GM21423 (cell line): ENCODE measurements at regions not wholly inside any gene's neighbourhood (a gene's known extent, or its start where the extent isn't known, plus 50 kb on each side); places are given as distances from the start of the nearest gene placed in this dataset.
"Not testable (repeated sequence)": the region's sequence is repeated elsewhere in the genome, so short reads cannot be mapped to it uniquely, and the experiment has no call there.

ENCODE experiments used
- ATAC-seq: cut with Tn5 transposase; IDR thresholded peaks from one replicate; pipeline ENCODE4 v1.9.1; 2021; ENCODE audit warnings: mild to moderate bottlenecking, moderate library complexity; ENCODE audit not compliant: unreplicated experiment

- ATAC-seq = no peak
Measured at GRCh38 chr10:84844461-84844860, 516.1 kb downstream of the CCSER2 start.

DNA sequence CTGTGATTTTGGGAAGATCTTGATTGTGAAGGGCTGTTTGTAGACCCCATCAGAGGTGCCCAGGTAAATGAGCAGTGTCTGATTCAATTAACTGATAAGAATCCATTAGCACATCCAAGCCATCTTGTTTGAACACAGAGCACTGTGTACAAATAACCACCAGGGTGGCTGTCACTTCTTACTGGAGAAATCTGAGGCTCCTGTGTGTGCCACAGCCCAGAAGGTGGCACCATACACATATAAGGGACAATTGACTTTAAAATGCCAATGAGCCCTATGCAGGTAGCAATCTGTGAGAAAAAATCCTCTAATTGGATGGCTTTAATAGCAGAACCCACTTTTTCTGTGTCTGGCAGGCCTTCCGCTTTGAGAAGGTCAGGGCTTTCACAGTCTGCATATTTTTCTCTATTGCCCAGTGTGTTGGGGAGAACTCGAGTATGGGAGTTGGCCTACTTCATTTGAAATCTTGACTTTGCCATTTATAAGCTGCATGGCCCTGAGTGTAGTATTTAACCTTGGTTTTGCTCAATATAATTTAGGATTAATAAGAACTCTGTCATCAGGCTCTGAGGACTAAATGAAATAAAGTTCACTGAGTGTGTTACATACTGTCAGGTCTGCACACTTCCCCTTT is 517.4 kb downstream of the CCSER2 start:
- no peak for ATAC-seq

DNA sequence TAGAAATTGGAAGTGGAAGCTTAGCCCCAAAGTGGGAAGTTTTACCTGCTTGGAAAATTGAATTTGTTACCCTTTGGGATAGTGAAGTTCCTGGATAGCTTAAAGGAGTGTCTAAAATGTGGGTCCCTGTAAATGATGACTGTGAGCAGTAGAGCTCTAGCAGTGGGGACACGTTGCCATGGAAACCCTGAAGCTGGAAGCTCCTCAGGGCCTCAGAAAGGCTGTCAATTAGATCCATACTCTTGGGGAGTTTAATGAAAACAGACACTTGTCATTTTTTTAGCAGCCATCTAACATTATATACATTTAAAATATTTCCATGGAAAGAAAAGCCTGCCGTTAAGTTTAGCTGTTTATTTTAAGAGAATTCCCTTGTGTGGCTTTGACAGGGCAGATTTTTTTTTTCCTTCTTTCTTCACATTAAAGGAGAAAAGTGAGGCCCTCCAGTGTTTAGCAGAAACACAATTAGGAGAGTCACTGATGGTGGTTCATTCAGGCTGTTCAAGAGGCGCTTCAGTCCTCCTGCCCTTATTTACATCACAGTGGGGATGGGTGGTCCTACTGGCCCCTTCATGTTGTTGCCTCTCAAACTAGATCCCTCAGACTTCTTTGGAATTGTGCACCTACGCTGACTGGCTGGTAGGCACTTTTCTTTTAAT is 518.4 kb downstream of the CCSER2 start:
- no peak for ATAC-seq

GRCh38 chr10:84848967-84849366 is 520.6 kb downstream of the CCSER2 start:
- no peak for ATAC-seq

GRCh38 chr10:84850826-84851225 is 522.4 kb downstream of the CCSER2 start:
- no peak for ATAC-seq

DNA sequence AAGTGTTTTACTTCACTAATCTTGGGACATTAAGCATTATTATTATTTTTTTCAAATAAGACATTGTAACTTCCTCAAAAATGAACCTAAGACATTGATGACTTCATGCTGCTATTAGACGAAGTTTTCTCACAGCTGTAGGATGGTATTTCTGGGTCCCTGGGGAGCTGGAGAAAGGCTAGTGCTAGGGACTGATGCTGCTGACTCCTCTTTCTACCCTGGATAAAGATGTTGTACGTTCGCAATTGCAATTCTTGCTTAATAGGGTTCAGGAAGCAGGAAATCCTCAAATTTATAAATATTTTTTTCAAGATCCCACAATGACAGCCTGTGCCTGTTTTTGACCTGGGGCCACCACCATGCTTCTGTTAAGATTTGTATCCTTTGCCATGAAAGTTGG is 526.0 kb downstream of the CCSER2 start:
- ATAC-seq = no peak

GRCh38 chr10:84860855-84861254 is 532.5 kb downstream of the CCSER2 start:
- no peak for ATAC-seq

- no peak for ATAC-seq
Measured at GRCh38 chr10:84862551-84862950, 534.2 kb downstream of the CCSER2 start.

- no peak for ATAC-seq
Measured at GRCh38 chr10:84863675-84864074, 535.3 kb downstream of the CCSER2 start.

GRCh38 chr10:84876116-84876999 is 548.0 kb downstream of the CCSER2 start:
- ATAC-seq = no peak

- no peak for ATAC-seq
Measured at GRCh38 chr10:84879991-84880390, 551.6 kb downstream of the CCSER2 start.

DNA sequence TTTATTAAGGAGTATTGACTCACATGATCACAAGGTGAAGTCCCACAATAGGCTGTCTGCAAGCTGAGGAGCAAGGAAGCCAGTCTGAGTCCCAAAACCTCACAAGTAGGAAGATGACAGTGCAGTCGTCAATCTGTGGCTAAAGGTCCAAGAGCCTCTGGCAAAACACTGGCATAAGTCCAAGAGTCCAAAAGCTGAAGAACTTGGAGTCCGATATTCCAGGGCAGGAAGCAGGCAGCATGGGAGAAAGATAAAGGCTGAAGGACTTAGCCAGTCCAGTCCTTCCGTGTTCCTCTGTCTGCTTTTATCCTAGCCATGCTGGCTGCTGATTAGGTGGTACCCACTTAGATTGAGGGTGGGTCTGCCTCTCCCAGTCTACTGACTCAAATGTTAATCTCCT is 553.3 kb downstream of the CCSER2 start:
- ATAC-seq = not testable (repeated sequence)

GRCh38 chr10:84890706-84891105 is 562.3 kb downstream of the CCSER2 start:
- ATAC-seq = no peak

- ATAC-seq = no peak
Measured at GRCh38 chr10:84891631-84892030, 563.2 kb downstream of the CCSER2 start.

DNA sequence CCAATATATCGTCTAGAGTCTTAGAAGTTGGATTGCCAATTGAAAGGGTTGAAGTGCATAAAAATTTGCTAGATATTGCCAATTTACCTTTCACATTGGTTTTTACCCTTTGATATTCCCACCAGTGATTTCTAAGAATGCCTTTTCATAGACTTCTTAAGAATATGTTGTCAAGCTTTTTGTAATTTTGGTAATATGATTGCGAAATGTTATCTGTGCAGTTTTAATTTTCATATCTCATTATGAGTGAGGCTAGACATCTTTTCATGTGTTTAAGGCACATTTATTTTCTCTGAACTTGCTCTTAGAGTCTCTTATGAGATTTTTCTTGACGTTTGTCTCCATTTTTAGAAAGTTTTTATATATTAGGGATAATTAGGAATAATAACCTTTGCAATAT is 567.2 kb downstream of the CCSER2 start:
- ATAC-seq = no peak

- ATAC-seq = no peak
Measured at GRCh38 chr10:84896909-84897308, 568.5 kb downstream of the CCSER2 start.

DNA sequence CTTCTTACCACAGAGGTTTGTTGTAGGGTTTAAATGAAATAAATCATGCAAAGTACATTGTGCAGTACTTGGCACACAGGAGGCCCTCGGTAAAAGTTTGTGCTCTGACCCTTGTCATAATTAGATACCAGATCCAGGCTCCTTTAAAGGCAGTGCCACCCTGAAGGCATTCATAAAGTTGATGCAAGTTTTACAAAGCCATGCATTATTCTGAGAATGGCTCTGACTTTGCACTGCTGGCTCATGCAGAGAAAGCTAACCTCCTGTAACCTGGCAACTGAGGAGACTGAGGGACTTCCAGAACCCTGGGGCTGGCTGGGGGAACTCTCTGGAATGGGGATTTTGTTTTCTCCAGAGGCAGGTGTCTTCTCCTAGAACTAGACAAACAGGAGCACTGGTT is 570.9 kb downstream of the CCSER2 start:
- ATAC-seq = no peak

DNA sequence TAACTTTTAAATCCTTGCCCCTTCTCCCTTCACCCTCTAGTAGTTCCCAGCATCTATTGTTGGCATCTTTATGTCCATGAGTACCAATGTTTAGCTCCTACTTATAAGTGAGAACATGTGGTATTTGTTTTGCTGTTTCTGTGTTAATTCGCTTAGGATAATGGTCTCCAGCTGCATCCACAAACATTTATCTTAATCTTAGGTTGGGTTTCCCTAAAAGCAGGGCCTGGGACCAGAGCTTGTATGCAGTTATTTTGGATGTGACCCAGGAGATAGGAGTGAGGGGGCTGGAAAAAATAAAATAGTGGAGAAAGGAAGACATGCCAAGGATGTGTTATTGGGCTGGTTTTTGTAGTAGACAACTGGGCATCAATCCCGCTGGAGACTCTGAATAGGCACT is 571.8 kb downstream of the CCSER2 start:
- ATAC-seq = no peak

DNA sequence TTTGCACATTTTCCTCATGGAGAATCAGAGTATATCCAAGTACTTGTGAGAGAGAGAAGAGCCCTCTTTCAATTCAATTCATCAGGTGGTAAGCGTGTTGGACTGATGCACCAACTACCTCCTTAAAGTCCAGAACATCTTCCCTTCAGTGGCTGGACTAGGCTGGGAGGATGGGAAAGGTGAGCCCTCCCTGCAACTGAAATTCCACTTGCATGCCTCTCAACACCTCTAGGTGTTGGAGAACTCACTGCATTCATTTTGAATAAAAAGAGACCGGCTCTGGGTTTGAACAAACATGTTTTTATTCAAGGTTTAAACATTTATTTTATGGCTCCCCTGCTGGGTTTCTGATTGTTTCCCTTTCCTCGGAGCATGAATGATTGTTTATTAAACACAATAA is 573.5 kb downstream of the CCSER2 start:
- ATAC-seq = no peak

DNA sequence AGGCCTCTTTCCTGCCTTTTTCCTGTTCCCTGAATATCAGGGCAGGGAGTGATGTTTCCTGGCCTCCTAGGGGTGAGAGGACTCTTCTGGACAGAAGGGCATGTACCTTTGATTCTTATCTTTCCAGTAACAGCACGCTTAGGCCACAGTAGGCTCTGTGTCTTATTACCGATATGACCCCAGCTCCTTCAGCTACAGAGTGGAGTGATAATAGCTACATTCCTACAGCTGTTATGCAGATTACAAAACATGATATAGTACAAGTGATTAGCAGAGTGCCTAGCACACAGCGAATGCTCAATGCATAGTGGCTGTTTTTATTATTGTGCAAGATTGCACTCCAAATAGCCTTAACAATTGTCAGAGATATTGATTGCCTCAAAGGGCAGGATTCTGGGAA is 574.2 kb downstream of the CCSER2 start:
- ATAC-seq = no peak

GRCh38 chr10:84903320-84903719 is 574.9 kb downstream of the CCSER2 start:
- no peak for ATAC-seq

DNA sequence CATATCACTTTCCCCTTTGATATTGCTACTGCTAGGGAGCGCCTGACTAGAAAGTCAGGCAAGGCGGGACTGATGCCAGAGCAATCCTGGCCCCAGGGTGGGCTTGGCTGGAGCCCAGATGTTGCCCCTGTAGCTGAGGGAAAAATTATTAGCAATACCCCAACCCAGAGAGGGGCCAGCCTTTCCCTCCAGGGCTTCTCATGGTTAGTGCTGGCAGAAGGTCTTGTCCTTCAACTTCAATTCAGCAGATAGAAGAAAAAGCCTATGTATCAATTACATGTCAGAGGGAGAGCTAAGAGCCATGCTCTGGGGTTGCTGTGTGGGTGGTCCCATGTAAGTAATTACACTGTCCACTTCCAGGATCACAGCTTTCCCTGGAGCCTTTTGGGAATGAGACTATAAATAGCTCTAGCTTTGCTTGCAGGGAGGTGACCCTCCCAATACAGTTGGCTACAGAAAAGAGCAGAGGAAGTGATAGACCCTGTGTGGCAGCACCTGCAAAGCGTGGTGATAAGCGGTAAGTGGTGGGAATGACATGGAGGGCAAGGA is 579.1 kb downstream of the CCSER2 start:
- no peak for ATAC-seq
